Heart right ventricle (tissue), 16 donors: ENCODE measurements at regions not wholly inside any gene's neighbourhood (a gene's known extent, or its start where the extent isn't known, plus 50 kb on each side); places are given as distances from the start of the nearest gene placed in this dataset.

ENCODE experiments used
- ATAC-seq, 8 donors: fragments of 200-7000 bp; cut with Tn5 transposase; one replicate each; pipeline ENCODE4 v1.9.1; 2020; ENCODE audit warnings: mild to moderate bottlenecking in 8 of 8, moderate library complexity in 8 of 8, moderate number of reproducible peaks in 1 of 8
- DNase-seq, 2 donors: peaks; one replicate each; pipeline ENCODE4 v3.0.0-alpha.2; 2020
- H3K27ac ChIP-seq, 10 donors: fragments of 200-600 bp; sonication (generic) in 2 of 10; one replicate each; pipeline versions ENCODE4 v1.5.0 to v1.8.0; 2020 to 2022; ENCODE audit warnings: mild to moderate bottlenecking in 3 of 10
- H3K27me3 ChIP-seq, 7 donors: fragments of 200-600 bp; one replicate each; pipeline ENCODE4 v1.8.0; 2021 to 2022; ENCODE audit warnings: mild to moderate bottlenecking in 2 of 7
- H3K36me3 ChIP-seq, 9 donors: fragments of 200-600 bp; sonication (generic) in 1 of 9; one replicate each; pipeline versions ENCODE4 v1.5.0 to v1.8.0; 2020 to 2022; ENCODE audit warnings: mild to moderate bottlenecking in 2 of 9
- H3K4me1 ChIP-seq, 9 donors: fragments of 200-600 bp; sonication (generic) in 1 of 9; one replicate each; pipeline versions ENCODE4 v1.5.0 to v1.8.0; 2020 to 2022; ENCODE audit warnings: mild to moderate bottlenecking in 4 of 9
- H3K4me3 ChIP-seq, 10 donors: fragments of 200-600 bp; sonication (generic) in 2 of 10; one replicate each; pipeline versions ENCODE4 v1.5.0 to v1.8.0; 2020 to 2022; ENCODE audit warnings: mild to moderate bottlenecking in 7 of 10, moderate library complexity in 2 of 10
- H3K9me3 ChIP-seq, 11 donors: fragments of 200-600 bp in 10 of 11; sonication (generic) in 2 of 11; one replicate each; pipeline versions ENCODE4 v1.5.0 to v1.8.0; 2013 to 2022; ENCODE audit warnings: mild to moderate bottlenecking in 2 of 11, control low read depth in 1 of 11, moderate library complexity in 1 of 11
- CTCF ChIP-seq, 9 donors: fragments of 200-600 bp; sonication (generic) in 2 of 9; IDR thresholded peaks; one replicate each; pipeline versions ENCODE4 v1.5.0 to v1.8.0; 2021 to 2022; ENCODE audit warnings: antibody characterized with exemption in 9 of 9, mild to moderate bottlenecking in 5 of 9, moderate library complexity in 1 of 9
- WGBS, 2 donors: extraction: QIAGEN DNeasy Blood & Tissue Kit; methylation state at CpG; one replicate each; pipeline ENCODE4 v1.1.7; 2013; ENCODE audit warnings: inconsistent platforms in 1 of 2; 5-methylcytosine and 5-hydroxymethylcytosine counted together
- intact Hi-C, 10 donors: fragments of 100-400 bp; cut with DNase I; formaldehyde crosslinking; loops; one replicate each; pipeline versions ENCODE4 v1.11.1 to v1.14.2; 2022
- donor health status: Arrhythmogenic right ventricular cardiomyopathy.
- donor health status: ischemic (EF 13 %, LVEDD 7.1; RV severe dilation, severe dysfunction).
- donor health status: healthy with polysubstance abuse.
- donor health status: DM: no; HTN: yes; CAD: no.
- donor health status: DM: no; HTN: no; CAD: no.
- donor health status: ischemic (EF 25% LVEDD 6.9; RV normal size, moderate dysfunction).
- donor health status: ischemic (EF 25% LVEDD 5.7; RV mildly dilated, moderate dysfunction).
- donor health status: healthy.
- donor health status: DM: yes; HTN: yes; CAD: no.
- donor health status: Ischemic cardiomyopathy.
- donor health status: ischemic (EF 35%, LVEDD 5.7; RV mildly dilated, moderate dysfunction).
- donor health status: nonischemic (EF 11% LVEDD 7.7; RV severe dilation, severe dysfunction).
- donor health status: DM: yes; HTN: yes; CAD: no.
- donor health status: PGD.
- donor health status: ischemic (EF 29% LVEDD 5.4; RV normal size, mild dysfunction).
- donor health status: nonischemic (EF 23%, LVEDD 6.1; RV moderate dilation, normal function).

GRCh38 chr1:103365860-103366569, 159.5 kb upstream of the RNPC3 start:
- ATAC-seq (no peak), DNase-seq (no peak)
- Histone ChIP-seq H3K4me3 (no peak overlapping the region), H3K36me3 (no peaks in the 10 kb centered on the region), H3K27me3 (no peaks in the 10 kb centered on the region), H3K4me1 (no peaks in the 10 kb centered on the region), H3K9me3 (peaks cover 0 to 3% (median 0%) of the 10 kb centered on the region in 11 donors), H3K27ac (no peak overlapping the region)
- intact Hi-C loops: no loop called here
- no peak for TF ChIP-seq CTCF (IDR thresholded peaks at IDR 0.05)
- 91 to 92% methylated on average over 5 of the region's 5 CpGs for WGBS, 2 donors

GRCh38 chr1:103363008-103363365, 162.5 kb upstream of the RNPC3 start:
- Histone ChIP-seq H3K27me3 (no peaks in the 10 kb centered on the region), H3K4me1 (no peaks in the 10 kb centered on the region), H3K36me3 (no peaks in the 10 kb centered on the region), H3K27ac (no peak overlapping the region), H3K4me3 (no peak overlapping the region), H3K9me3 (peaks cover 0 to 3% (median 0%) of the 10 kb centered on the region in 11 donors)
- no peak for ATAC-seq
- WGBS, 2 donors: 90 to 96% methylated on average over 5 of the region's 5 CpGs
- no peak for DNase-seq
- TF ChIP-seq CTCF (IDR thresholded peaks at IDR 0.05): no peak
- intact Hi-C loops: no loop called here

- WGBS, 2 donors: 86 to 92% methylated on average over 4 of the region's 4 CpGs
- Histone ChIP-seq H3K36me3 (no peaks in the 10 kb centered on the region), H3K9me3 (peaks cover 0 to 3% (median 0%) of the 10 kb centered on the region in 11 donors), H3K27me3 (no peaks in the 10 kb centered on the region), H3K27ac (no peak overlapping the region), H3K4me3 (no peak overlapping the region), H3K4me1 (no peaks in the 10 kb centered on the region)
- intact Hi-C loops: no loop called here
- ATAC-seq (no peak), DNase-seq (no peak)
- TF ChIP-seq CTCF (IDR thresholded peaks at IDR 0.05): no peak
Measured at GRCh38 chr1:103362348-103363007, 163.0 kb upstream of the RNPC3 start.

GRCh38 chr1:103353391-103353790, 172.1 kb upstream of the RNPC3 start:
- H3K4me1 ChIP-seq: no peaks in the 10 kb centered on the region
- WGBS, 2 donors: 74 to 82% methylated on average over 1 of the region's 1 CpG
- no peak for ATAC-seq
- H3K9me3 ChIP-seq: peaks cover 0 to 4% (median 0%) of the 10 kb centered on the region in 11 donors
- intact Hi-C loops: no loop called here
- DNase-seq: no peak
- H3K4me3 ChIP-seq: no peak overlapping the region
- no peak for TF ChIP-seq CTCF (IDR thresholded peaks at IDR 0.05)
- H3K27me3 ChIP-seq: no peaks in the 10 kb centered on the region
- H3K36me3 ChIP-seq: no peaks in the 10 kb centered on the region
- no peak overlapping the region for H3K27ac ChIP-seq
